ENCODE measurements at regions not wholly inside any gene's neighbourhood (a gene's known extent, or its start where the extent isn't known, plus 50 kb on each side); places are given as distances from the start of the nearest gene placed in this dataset.

GRCh38 chr17:56678249-56679114 is 85.0 kb downstream of the NOG start:
- peak overlapping the region in 1 of 4 experiments; percentile 57; a peak in 3 of 7 replicates for H3K9ac ChIP-seq (replicated peaks in 1 of 4; ENCODE audit: extremely low read depth in 1 of 4, low read depth in 3 of 4, low read length in 3 of 4)
- H3K79me2 ChIP-seq (ENCODE audit: control insufficient read depth in 1 of 2, insufficient read depth in 2 of 2, low read length in 2 of 2) = no peaks in the 10 kb centered on the region
- H3K4ac ChIP-seq (replicated peaks; ENCODE audit: insufficient read length, low read depth, low read length) = no peak overlapping the region
- H3K23me2 ChIP-seq (ENCODE audit: low read depth, low read length) = peaks cover 8% of the 10 kb centered on the region; the same call in 1 of the 2 replicates
- H3K4me1 ChIP-seq (replicated peaks in 1 of 4; ENCODE audit: control insufficient read depth in 3 of 4, insufficient read depth in 4 of 4, low read length in 3 of 4) = peaks cover 2 to 4% (median 3%) of the 10 kb centered on the region in 4 experiments; a peak in 4 of 7 replicates
- no peak overlapping the region for H4K8ac ChIP-seq (ENCODE audit: extremely low read depth, insufficient read depth, low read length)
- ChIA-PET CTCF (ENCODE audit: partially characterized antibody) (interaction anchor here (0.5 to 3.7 kb wide), 26 partner anchors 10 to 907 kb away, joined by 3 to 20 read pairs (median 4); partner anchors contain the start of gene NOG), POLR2A (ENCODE audit: partially characterized antibody) (interaction anchor here (0.5 to 1.2 kb wide), 3 partner anchors 36 to 463 kb away, joined by 3 to 4 read pairs (median 3); no protein-coding TSS in a partner anchor)
- no peak overlapping the region for H2BK5ac ChIP-seq (ENCODE audit: low read depth, low read length)
- peak overlapping the region; percentile 94 to 96 for H3K4me2 ChIP-seq (ENCODE audit: insufficient read depth in 1 of 2, low read depth in 2 of 2, low read length in 2 of 2)
- H3K36me3 ChIP-seq (ENCODE audit: control insufficient read depth in 2 of 4, insufficient read depth in 4 of 4, low read length in 3 of 4) = no peaks in the 10 kb centered on the region
- 10% methylated on average over 31 of the region's 37 CpGs; no CpG with 5 or more reads in 1 of the 2 experiments for WGBS, 2 experiments (ENCODE audit: extremely low coverage in 1 of 2, insufficient coverage in 1 of 2, insufficient read length in 1 of 2, insufficient replicate concordance in 2 of 2, low coverage in 1 of 2, low lambda C conversion rate in 2 of 2, missing lambda C conversion rate in 1 of 2)
- H3K27ac ChIP-seq (ENCODE audit: low read depth, low read length) = no peak overlapping the region
- peak overlapping the region; percentile 52 for H2BK120ac ChIP-seq (replicated peaks; ENCODE audit: low read depth, low read length)
- no peak overlapping the region for H2AK5ac ChIP-seq (ENCODE audit: low read depth, low read length)
- no peak overlapping the region for H3K14ac ChIP-seq (ENCODE audit: insufficient read length)
- no peak overlapping the region for H3K23ac ChIP-seq (ENCODE audit: insufficient read length)
- H3K9me3 ChIP-seq (ENCODE audit: insufficient read depth in 2 of 2, low read depth in 1 of 2, low read length in 1 of 2) = no peaks in the 10 kb centered on the region
- H2AFZ ChIP-seq (ENCODE audit: low read length) = peak overlapping the region; percentile 98
- no peak overlapping the region for H4K91ac ChIP-seq (replicated peaks; ENCODE audit: insufficient read length, low read length)
- H2BK12ac ChIP-seq (ENCODE audit: low read depth, low read length) = peak overlapping the region; percentile 52; the same call in 1 of the 2 replicates
- H4K20me1 ChIP-seq (replicated peaks in 1 of 2; ENCODE audit: control insufficient read depth in 1 of 2, insufficient read depth in 2 of 2, low read length in 2 of 2) = peaks cover 0 to 5% of the 10 kb centered on the region in 2 experiments
- no peak for FAIRE-seq
- H3K56ac ChIP-seq (replicated peaks; ENCODE audit: insufficient read length, low read depth, low read length) = no peak overlapping the region
- no peaks in the 10 kb centered on the region for H3K79me1 ChIP-seq (ENCODE audit: low read depth, low read length)
- H3K18ac ChIP-seq (ENCODE audit: extremely low read depth, low read length) = no peak overlapping the region
- no peak overlapping the region for H4K5ac ChIP-seq (ENCODE audit: insufficient read length, low read depth, low read length)
- peak overlapping the region; percentile 24; the same call in 1 of the 2 replicates for H2BK15ac ChIP-seq (ENCODE audit: low read length)
- H3K27me3 ChIP-seq (replicated peaks in 1 of 4; ENCODE audit: control insufficient read depth in 3 of 4, extremely low read depth in 1 of 4, insufficient read depth in 3 of 4, low read length in 3 of 4) = peaks cover 3 to 49% (median 34%) of the 10 kb centered on the region in 4 experiments
- H2BK20ac ChIP-seq (ENCODE audit: low read length) = 0 out of 2 replicates have a peak overlapping the region, but pooled peaks have one; percentile 7
- DNase-seq (ENCODE audit: low read depth in 1 of 2, low spot score in 2 of 2) = peak in 1 of 2 experiments; percentile 56
- H3K4me3 ChIP-seq (ENCODE audit: extremely low read depth in 1 of 4, insufficient read depth in 2 of 4, low read depth in 3 of 4, low read length in 4 of 4) = peak overlapping the region; percentile 62 to 65 (median 62)
- no peak for TF ChIP-seq SP2 (IDR thresholded peaks at IDR 0.05; ENCODE audit: low read length)
- TF ChIP-seq CREB1 (IDR thresholded peaks at IDR 0.05) = no peak
- no peak for TF ChIP-seq POLR2A (IDR thresholded peaks at IDR 0.05; ENCODE audit: control extremely low read depth in 1 of 2, low read depth in 2 of 2, low read length in 2 of 2)
- TF ChIP-seq MAX (IDR thresholded peaks at IDR 0.05) = peak; percentile 66; the same call in 1 of the 2 replicates
- TF ChIP-seq CBX5 (IDR thresholded peaks at IDR 0.05; ENCODE audit: low read depth, low read length) = no peak
- TF ChIP-seq EZH2 (IDR thresholded peaks at IDR 0.05; ENCODE audit: low read depth, low read length, severe bottlenecking) = peak; percentile 61
- peak; percentile 65 for TF ChIP-seq SUZ12 (IDR thresholded peaks at IDR 0.05; ENCODE audit: low read length)
- no peak for TF ChIP-seq SIRT6 (IDR thresholded peaks at IDR 0.05; ENCODE audit: low read length)
- TF ChIP-seq RFX5 (IDR thresholded peaks at IDR 0.05; ENCODE audit: borderline replicate concordance, low read depth, low read length) = no peak
- no peak for TF ChIP-seq KDM1A (IDR thresholded peaks at IDR 0.05; ENCODE audit: borderline replicate concordance, low read length)
- TF ChIP-seq POLR2AphosphoS5 (IDR thresholded peaks at IDR 0.05; ENCODE audit: low read depth, low read length) = no peak
- peak; percentile 25 for TF ChIP-seq KDM4A (IDR thresholded peaks at IDR 0.05; ENCODE audit: low read depth, low read length, severe bottlenecking)
- no peak for TF ChIP-seq CHD2 (IDR thresholded peaks at IDR 0.05; ENCODE audit: low read length)
